ENCODE measurements at regions not wholly inside any gene's neighbourhood (a gene's known extent, or its start where the extent isn't known, plus 50 kb on each side); places are given as distances from the start of the nearest gene placed in this dataset.

DNA sequence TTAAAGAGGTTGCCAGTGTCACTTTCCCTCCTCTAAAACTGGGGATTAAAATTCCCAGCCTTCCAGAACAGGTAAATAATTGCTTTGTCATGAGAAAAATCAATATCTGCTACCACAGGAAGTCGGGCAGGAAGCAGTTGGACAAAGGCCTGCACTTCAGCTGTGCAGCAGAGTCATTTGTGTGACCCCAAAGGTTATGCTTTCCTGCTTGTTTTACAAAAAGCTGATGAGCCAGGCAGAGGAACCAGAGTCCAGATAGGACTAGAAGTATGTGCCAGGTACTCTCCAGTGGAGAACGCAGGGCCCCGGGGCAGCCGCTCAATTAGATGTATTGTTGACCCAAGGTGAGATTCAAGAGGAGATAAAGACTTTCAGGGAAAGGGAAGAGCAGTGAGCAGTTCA is 117.1 kb upstream of the FRMD6 start (continued):
- TF ChIP-seq SOX6 (IDR thresholded peaks at IDR 0.05) = no peak
- TF ChIP-seq SOX6 (CRISPR knock-in tag; IDR thresholded peaks at IDR 0.05) = peak; percentile 99
- peak; percentile 79 for TF ChIP-seq FOSL2 (CRISPR knock-in tag; IDR thresholded peaks at IDR 0.05)
- TF ChIP-seq BCL6 (CRISPR knock-in tag; IDR thresholded peaks at IDR 0.05) = peak; percentile 88
- TF ChIP-seq ZNF367 (CRISPR knock-in tag; IDR thresholded peaks at IDR 0.05; ENCODE audit: borderline replicate concordance) = no peak
- peak; percentile 54; the same call in 1 of the 2 replicates for TF ChIP-seq ESRRA (CRISPR knock-in tag; IDR thresholded peaks at IDR 0.05; ENCODE audit: low read depth)
- TF ChIP-seq, protein P1, sequence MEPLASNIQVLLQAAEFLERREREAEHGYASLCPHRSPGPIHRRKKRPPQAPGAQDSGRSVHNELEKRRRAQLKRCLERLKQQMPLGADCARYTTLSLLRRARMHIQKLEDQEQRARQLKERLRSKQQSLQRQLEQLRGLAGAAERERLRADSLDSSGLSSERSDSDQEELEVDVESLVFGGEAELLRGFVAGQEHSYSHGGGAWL (CRISPR knock-in tag; IDR thresholded peaks at IDR 0.05) = no peak
- TF ChIP-seq, protein P2, sequence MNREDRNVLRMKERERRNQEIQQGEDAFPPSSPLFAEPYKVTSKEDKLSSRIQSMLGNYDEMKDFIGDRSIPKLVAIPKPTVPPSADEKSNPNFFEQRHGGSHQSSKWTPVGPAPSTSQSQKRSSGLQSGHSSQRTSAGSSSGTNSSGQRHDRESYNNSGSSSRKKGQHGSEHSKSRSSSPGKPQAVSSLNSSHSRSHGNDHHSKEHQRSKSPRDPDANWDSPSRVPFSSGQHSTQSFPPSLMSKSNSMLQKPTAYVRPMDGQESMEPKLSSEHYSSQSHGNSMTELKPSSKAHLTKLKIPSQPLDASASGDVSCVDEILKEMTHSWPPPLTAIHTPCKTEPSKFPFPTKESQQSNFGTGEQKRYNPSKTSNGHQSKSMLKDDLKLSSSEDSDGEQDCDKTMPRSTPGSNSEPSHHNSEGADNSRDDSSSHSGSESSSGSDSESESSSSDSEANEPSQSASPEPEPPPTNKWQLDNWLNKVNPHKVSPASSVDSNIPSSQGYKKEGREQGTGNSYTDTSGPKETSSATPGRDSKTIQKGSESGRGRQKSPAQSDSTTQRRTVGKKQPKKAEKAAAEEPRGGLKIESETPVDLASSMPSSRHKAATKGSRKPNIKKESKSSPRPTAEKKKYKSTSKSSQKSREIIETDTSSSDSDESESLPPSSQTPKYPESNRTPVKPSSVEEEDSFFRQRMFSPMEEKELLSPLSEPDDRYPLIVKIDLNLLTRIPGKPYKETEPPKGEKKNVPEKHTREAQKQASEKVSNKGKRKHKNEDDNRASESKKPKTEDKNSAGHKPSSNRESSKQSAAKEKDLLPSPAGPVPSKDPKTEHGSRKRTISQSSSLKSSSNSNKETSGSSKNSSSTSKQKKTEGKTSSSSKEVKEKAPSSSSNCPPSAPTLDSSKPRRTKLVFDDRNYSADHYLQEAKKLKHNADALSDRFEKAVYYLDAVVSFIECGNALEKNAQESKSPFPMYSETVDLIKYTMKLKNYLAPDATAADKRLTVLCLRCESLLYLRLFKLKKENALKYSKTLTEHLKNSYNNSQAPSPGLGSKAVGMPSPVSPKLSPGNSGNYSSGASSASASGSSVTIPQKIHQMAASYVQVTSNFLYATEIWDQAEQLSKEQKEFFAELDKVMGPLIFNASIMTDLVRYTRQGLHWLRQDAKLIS (CRISPR knock-in tag; IDR thresholded peaks at IDR 0.05) = no peak
- no peak for TF ChIP-seq ZNF841 (CRISPR knock-in tag; IDR thresholded peaks at IDR 0.05; ENCODE audit: borderline replicate concordance)
- TF ChIP-seq, protein P3, sequence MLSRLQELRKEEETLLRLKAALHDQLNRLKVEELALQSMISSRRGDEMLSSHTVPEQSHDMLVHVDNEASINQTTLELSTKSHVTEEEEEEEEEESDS (CRISPR knock-in tag; IDR thresholded peaks at IDR 0.05; ENCODE audit: borderline replicate concordance) = no peak
- TF ChIP-seq NR2C2 (CRISPR knock-in tag; IDR thresholded peaks at IDR 0.05; ENCODE audit: borderline replicate concordance) = peak; percentile 87
- TF ChIP-seq, protein P4, sequence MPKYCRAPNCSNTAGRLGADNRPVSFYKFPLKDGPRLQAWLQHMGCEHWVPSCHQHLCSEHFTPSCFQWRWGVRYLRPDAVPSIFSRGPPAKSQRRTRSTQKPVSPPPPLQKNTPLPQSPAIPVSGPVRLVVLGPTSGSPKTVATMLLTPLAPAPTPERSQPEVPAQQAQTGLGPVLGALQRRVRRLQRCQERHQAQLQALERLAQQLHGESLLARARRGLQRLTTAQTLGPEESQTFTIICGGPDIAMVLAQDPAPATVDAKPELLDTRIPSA (CRISPR knock-in tag; IDR thresholded peaks at IDR 0.05; ENCODE audit: borderline replicate concordance) = no peak
- TF ChIP-seq, protein P5, sequence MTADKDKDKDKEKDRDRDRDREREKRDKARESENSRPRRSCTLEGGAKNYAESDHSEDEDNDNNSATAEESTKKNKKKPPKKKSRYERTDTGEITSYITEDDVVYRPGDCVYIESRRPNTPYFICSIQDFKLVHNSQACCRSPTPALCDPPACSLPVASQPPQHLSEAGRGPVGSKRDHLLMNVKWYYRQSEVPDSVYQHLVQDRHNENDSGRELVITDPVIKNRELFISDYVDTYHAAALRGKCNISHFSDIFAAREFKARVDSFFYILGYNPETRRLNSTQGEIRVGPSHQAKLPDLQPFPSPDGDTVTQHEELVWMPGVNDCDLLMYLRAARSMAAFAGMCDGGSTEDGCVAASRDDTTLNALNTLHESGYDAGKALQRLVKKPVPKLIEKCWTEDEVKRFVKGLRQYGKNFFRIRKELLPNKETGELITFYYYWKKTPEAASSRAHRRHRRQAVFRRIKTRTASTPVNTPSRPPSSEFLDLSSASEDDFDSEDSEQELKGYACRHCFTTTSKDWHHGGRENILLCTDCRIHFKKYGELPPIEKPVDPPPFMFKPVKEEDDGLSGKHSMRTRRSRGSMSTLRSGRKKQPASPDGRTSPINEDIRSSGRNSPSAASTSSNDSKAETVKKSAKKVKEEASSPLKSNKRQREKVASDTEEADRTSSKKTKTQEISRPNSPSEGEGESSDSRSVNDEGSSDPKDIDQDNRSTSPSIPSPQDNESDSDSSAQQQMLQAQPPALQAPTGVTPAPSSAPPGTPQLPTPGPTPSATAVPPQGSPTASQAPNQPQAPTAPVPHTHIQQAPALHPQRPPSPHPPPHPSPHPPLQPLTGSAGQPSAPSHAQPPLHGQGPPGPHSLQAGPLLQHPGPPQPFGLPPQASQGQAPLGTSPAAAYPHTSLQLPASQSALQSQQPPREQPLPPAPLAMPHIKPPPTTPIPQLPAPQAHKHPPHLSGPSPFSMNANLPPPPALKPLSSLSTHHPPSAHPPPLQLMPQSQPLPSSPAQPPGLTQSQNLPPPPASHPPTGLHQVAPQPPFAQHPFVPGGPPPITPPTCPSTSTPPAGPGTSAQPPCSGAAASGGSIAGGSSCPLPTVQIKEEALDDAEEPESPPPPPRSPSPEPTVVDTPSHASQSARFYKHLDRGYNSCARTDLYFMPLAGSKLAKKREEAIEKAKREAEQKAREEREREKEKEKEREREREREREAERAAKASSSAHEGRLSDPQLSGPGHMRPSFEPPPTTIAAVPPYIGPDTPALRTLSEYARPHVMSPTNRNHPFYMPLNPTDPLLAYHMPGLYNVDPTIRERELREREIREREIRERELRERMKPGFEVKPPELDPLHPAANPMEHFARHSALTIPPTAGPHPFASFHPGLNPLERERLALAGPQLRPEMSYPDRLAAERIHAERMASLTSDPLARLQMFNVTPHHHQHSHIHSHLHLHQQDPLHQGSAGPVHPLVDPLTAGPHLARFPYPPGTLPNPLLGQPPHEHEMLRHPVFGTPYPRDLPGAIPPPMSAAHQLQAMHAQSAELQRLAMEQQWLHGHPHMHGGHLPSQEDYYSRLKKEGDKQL (CRISPR knock-in tag; IDR thresholded peaks at IDR 0.05; ENCODE audit: low read depth) = peak; percentile 70
- TF ChIP-seq GATAD2A (CRISPR knock-in tag; IDR thresholded peaks at IDR 0.05) = peak; percentile 95
- peak; percentile 99 for TF ChIP-seq SOX5 (CRISPR knock-in tag; IDR thresholded peaks at IDR 0.05; ENCODE audit: borderline replicate concordance)
- TF ChIP-seq ZBTB1 (CRISPR knock-in tag; IDR thresholded peaks at IDR 0.05; ENCODE audit: borderline replicate concordance) = no peak

Measured in HepG2 (cell line).